Liver (tissue), 8 donors: ENCODE measurements at regions not wholly inside any gene's neighbourhood (a gene's known extent, or its start where the extent isn't known, plus 50 kb on each side); places are given as distances from the start of the nearest gene placed in this dataset.
A peak's percentile ranks its signal among the peaks of the same experiment; 100 is the strongest.

Experiments
- DNase-seq: peaks from one replicate; pipeline ENCODE4 v3.0.0-alpha.2; 2017; ENCODE audit warnings: low spot score
- H3K27ac ChIP-seq, 2 donors: one replicate each; pipeline ENCODE4 v1.7.0; 2013; ENCODE audit warnings: inconsistent platforms in 2 of 2, low read length in 2 of 2, control low read depth in 1 of 2, low read depth in 1 of 2, mild to moderate bottlenecking in 1 of 2
- H3K27me3 ChIP-seq, 4 donors: one replicate each; pipeline versions ENCODE4 v1.6.1 to v1.7.0; 2013; ENCODE audit warnings: low read length in 3 of 4, inconsistent platforms in 1 of 4, mild to moderate bottlenecking in 1 of 4, moderate library complexity in 1 of 4; ENCODE audit not compliant: control insufficient read depth in 4 of 4, insufficient read depth in 4 of 4
- H3K36me3 ChIP-seq, 4 donors: one replicate each; pipeline versions ENCODE4 v1.6.1 to v1.7.0; 2013; ENCODE audit warnings: low read length in 3 of 4, mild to moderate bottlenecking in 3 of 4, low read depth in 1 of 4, moderate library complexity in 1 of 4; ENCODE audit not compliant: control insufficient read depth in 4 of 4, insufficient read depth in 3 of 4
- H3K4me1 ChIP-seq, 4 donors: one replicate each; pipeline versions ENCODE4 v1.6.1 to v1.7.0; 2013; ENCODE audit warnings: low read length in 3 of 4, mild to moderate bottlenecking in 3 of 4, moderate library complexity in 1 of 4; ENCODE audit not compliant: control insufficient read depth in 4 of 4, insufficient read depth in 4 of 4
- H3K4me3 ChIP-seq, 3 donors: one replicate each; pipeline versions ENCODE4 v1.6.1 to v1.7.0; 2013; ENCODE audit warnings: low read length in 3 of 3, control low read depth in 1 of 3, low read depth in 1 of 3, mild to moderate bottlenecking in 1 of 3
- H3K9ac ChIP-seq, 2 donors: one replicate each; pipeline ENCODE4 v1.7.0; 2013; ENCODE audit warnings: low read length in 2 of 2, mild to moderate bottlenecking in 2 of 2, moderate library complexity in 2 of 2, control low read depth in 1 of 2, low read depth in 1 of 2
- H3K9me3 ChIP-seq, 4 donors: one replicate each; pipeline versions ENCODE4 v1.6.1 to v1.7.0; 2013; ENCODE audit warnings: low read length in 3 of 4; ENCODE audit not compliant: control insufficient read depth in 4 of 4
- CTCF ChIP-seq: fragments of 150-350 bp; IDR thresholded peaks from 2 replicates; pipeline ENCODE4 v1.5.1; 2017; ENCODE audit warnings: improper control_type of control experiment, low read depth, low read length; ENCODE audit not compliant: missing input control
- FOXA1 ChIP-seq: IDR thresholded peaks from 2 replicates; pipeline ENCODE4 v1.6.1; 2016; ENCODE audit warnings: antibody characterized with exemption
- HNF4A ChIP-seq, 2 donors: conservative IDR thresholded peaks; 2 replicates each; pipeline ENCODE4 v1.6.1; 2016; ENCODE audit warnings: antibody characterized with exemption in 2 of 2, mild to moderate bottlenecking in 2 of 2
- HNF4G ChIP-seq: IDR thresholded peaks from 2 replicates; pipeline ENCODE4 v1.6.1; 2016; ENCODE audit warnings: antibody characterized with exemption
- JUND ChIP-seq, 2 donors: IDR thresholded peaks; 2 replicates each; pipeline ENCODE4 v1.6.1; 2016; ENCODE audit warnings: antibody characterized with exemption in 2 of 2
- MAX ChIP-seq: IDR thresholded peaks from 2 replicates; pipeline ENCODE4 v1.6.1; 2016; ENCODE audit warnings: antibody characterized with exemption
- NR2F2 ChIP-seq: IDR thresholded peaks from 2 replicates; pipeline ENCODE4 v1.6.1; 2016; ENCODE audit warnings: antibody characterized with exemption
- SP1 ChIP-seq: IDR thresholded peaks from 2 replicates; pipeline ENCODE4 v1.6.1; 2018; ENCODE audit warnings: antibody characterized with exemption, mild to moderate bottlenecking
- WGBS: extraction: QIAGEN DNeasy Blood & Tissue Kit; methylation state at CpG from one replicate; pipeline ENCODE4 v1.1.7; 2013; 5-methylcytosine and 5-hydroxymethylcytosine counted together
- TF ChIP-seq, protein P1 (sequence below): IDR thresholded peaks from 2 replicates; pipeline ENCODE4 v1.6.1; 2016; ENCODE audit warnings: antibody characterized with exemption
- donor health status: healthy.
- donor health status: healthy.
- donor health status: healthy.
- donor health status: healthy.
- donor health status: healthy.

DNA sequence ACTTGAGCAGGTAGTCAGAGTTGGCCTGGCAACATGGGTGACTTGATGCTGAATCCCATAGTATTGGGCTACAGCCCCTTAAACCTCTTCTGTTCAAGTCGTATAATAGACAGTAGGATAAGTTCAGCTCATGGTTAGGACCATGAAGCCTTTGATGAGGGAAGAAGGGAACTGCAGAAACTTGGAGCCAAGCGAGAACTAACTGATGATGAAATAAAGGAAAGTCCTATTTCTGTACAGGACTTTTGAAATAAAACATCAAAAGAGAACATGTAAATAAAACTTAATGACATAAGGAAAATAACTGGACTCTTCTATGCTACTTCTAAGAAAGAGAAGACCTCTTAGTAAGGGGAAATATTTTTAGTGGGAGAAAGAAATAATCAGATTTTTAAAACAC lies 51.2 kb upstream of the UGP2 start:
- DNase-seq = no peak
- H3K27ac ChIP-seq = peak overlapping the region; percentile 56 to 66
- WGBS = 56% methylated on average over 2 of the region's 2 CpGs
- no peaks in the 10 kb centered on the region for H3K36me3 ChIP-seq
- H3K9me3 ChIP-seq = no peaks in the 10 kb centered on the region
- TF ChIP-seq HNF4A (conservative IDR thresholded peaks at IDR 0.05) = peak in 1 of 2 donors; percentile 16
- no peak for TF ChIP-seq MAX
- TF ChIP-seq, protein P1, sequence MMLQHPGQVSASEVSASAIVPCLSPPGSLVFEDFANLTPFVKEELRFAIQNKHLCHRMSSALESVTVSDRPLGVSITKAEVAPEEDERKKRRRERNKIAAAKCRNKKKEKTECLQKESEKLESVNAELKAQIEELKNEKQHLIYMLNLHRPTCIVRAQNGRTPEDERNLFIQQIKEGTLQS = peak; percentile 14
- H3K4me3 ChIP-seq = no peak overlapping the region
- no peak overlapping the region for H3K9ac ChIP-seq
- no peaks in the 10 kb centered on the region for H3K27me3 ChIP-seq
- H3K4me1 ChIP-seq = peaks cover 0 to 12% (median 7%) of the 10 kb centered on the region in 4 donors

GRCh38 chr2:63790906-63791305 lies 50.8 kb upstream of the UGP2 start:
- Histone ChIP-seq H3K9me3 (no peaks in the 10 kb centered on the region), H3K27ac (peak overlapping the region; percentile 66 to 70), H3K4me3 (no peak overlapping the region), H3K36me3 (no peaks in the 10 kb centered on the region), H3K9ac (no peak overlapping the region), H3K27me3 (no peaks in the 10 kb centered on the region), H3K4me1 (peaks cover 0 to 12% (median 7%) of the 10 kb centered on the region in 4 donors)
- 12% methylated on average over 1 of the region's 1 CpG for whole genome bisulfite sequencing
- TF ChIP-seq CTCF (no peak), SP1 (peak; percentile 9), JUND (IDR thresholded peaks at IDR 0.05) (peak; percentile 38 to 40)
- no peak for DNase-seq

GRCh38 chr2:63791387-63791786 lies 50.3 kb upstream of the UGP2 start:
- Histone ChIP-seq H3K9me3 (no peaks in the 10 kb centered on the region), H3K36me3 (no peaks in the 10 kb centered on the region), H3K4me3 (no peak overlapping the region), H3K9ac (no peak overlapping the region), H3K27ac (peak overlapping the region; percentile 66 to 70), H3K4me1 (peaks cover 0 to 12% (median 7%) of the 10 kb centered on the region in 4 donors), H3K27me3 (no peaks in the 10 kb centered on the region)
- DNase-seq = no peak
- 96% methylated on average over 1 of the region's 1 CpG for whole genome bisulfite sequencing
- TF ChIP-seq HNF4G (no peak), FOXA1 (no peak), NR2F2 (no peak)
